Limb (tissue), 2 donors: ENCODE measurements at regions not wholly inside any gene's neighbourhood (a gene's known extent, or its start where the extent isn't known, plus 50 kb on each side); places are given as distances from the start of the nearest gene placed in this dataset.

Source experiments
- DNase-seq, 2 donors: peaks; one replicate each; pipeline ENCODE4 v3.0.0-alpha.2; 2016; ENCODE audit errors: extremely low spot score in 2 of 2

DNA sequence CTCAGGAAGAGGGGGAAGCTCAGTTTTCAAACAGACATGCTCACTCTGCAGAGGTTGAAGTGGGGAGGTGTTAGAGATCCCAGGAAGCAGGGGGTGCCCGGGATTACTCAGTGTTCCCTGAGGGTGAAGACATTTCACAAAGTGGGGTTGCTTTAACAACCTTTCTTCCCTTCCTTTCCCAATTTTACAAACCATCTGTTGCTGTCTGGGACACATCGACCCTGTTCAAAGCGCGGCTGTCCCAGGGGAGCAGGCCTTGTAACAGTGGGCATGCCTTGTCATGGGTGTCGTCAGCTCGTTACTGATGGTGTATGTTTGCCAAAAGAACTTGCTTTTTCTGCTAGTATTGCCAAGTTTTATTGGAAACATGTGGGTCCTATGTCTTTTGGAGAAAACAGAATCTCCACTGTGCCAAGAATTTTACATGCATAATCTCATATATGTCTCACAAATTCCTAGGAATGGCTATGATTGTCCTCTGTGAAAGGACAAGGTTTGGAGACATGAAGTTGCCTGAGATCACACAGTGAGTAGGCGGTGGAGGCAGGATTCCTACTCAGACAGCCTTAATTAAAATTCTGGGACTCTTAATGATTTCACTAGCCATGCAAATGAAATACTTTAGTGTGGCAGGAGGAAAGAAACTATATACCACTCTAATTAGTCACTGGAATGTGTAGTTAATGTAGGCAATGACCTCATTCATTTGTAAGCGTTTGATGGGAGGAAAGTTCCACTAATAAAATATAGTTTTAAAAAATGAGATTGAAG, 198.9 kb downstream of the NXNL2 start:
- peak in 1 of 2 donors; percentile 67 for DNase-seq

- DNase-seq, result no peak
These were observed 199.5 kb downstream of the NXNL2 start for GRCh38 chr9:88734527-88734926.

- DNase-seq, result no peak
These were observed 201.2 kb downstream of the NXNL2 start for GRCh38 chr9:88736136-88736637.

DNA sequence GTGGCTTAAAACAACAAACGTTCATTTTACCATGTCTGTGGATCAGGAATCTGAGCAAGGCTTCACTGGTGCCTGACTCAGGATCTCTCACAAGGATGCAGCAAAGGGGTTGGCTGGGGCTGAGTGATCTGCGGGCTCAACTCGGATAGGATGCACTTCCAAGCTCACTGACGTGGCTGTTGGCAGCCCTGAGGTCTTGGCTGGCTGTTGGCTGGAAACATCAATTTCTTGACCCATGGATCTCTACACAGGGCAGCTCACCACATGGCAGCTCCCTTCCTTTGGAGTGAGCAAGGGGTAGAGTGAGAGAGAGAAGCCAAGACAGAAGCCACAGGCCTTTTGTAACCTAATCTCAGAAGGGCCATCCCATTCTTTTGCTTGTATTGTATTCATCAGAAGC, 202.1 kb downstream of the NXNL2 start:
- no peak for DNase-seq

GRCh38 chr9:88737876-88738275, 202.9 kb downstream of the NXNL2 start:
- no peak for DNase-seq

GRCh38 chr9:88738709-88739108, 203.7 kb downstream of the NXNL2 start:
- DNase-seq, result no peak

- DNase-seq, result no peak
These were observed 204.4 kb downstream of the NXNL2 start for GRCh38 chr9:88739373-88739772.

- DNase-seq, result no peak
These were observed 205.9 kb downstream of the NXNL2 start for GRCh38 chr9:88740844-88741243.

GRCh38 chr9:88741335-88741734, 206.4 kb downstream of the NXNL2 start:
- DNase-seq, result no peak

DNA sequence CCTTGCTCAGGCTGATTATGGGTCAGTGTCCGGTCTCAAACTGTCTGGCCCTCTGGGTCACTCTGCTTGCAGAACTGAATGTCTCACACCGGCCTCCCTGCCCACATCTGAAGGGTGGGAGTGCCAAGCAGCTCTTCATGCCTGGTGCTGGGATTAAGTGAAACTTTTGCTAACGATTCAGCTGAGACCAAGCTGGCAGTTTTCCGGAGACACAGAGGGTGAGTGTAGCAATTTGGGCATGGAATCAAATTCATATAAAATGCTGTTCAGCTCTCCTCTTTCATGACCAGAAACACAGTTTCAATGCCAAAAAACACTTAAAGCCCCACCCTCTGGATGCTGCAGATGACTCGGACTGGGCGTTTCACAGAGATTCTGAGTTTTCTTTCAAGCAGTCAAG, 207.5 kb downstream of the NXNL2 start:
- peak in 1 of 2 donors; percentile 86 for DNase-seq

DNA sequence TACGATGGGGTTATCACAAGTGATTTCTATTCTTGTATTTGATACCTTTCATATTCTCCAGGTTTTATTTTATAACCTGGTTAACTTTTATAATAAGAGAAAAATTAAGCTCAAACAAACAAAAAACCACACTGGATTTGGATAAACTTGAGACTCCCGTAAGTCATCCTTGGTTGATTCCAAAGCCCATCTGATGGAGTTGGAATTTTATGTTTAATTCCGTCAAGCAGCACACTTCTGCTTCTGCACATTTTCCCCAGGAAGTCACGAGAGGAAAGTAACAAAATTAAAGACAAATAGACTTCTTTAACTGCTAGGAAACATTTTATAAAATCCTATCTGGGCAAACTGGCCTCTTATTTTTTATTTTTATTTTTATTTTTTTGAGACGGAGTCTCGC, 207.9 kb downstream of the NXNL2 start:
- DNase-seq, result no peak

DNA sequence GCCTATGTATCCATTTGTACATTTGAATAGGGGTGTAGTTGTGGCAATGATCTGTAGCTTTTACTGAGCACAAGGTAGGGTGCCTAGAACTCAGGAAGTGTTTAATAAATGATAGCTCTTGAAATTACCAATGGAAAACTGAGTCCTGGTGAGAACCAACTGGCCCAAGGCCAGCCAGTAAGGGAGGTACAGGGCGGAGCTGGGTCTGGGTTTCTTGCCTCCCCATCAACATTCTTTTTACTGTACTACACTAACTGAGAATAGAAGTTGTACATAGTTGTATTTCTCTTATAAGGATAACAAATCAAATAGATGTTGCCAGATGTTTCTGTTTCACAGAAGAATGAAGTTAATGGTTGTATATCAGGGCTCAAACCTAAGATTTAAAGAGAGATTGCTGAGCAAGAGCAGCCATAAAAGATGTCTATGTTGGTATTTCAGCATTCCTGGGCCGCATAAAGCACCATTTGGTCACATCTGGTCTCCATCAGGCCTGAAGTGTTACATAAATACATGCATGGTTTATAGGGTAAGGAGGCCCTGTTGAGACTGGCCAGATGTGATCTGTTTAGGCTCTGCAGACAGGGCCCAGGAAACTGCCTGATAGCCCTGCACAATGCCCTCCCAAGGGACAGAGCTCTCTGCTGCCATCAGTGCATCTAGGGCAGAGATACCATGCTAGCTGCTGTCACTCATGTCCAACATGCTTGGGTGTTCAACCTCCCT, 210.5 kb downstream of the NXNL2 start:
- peak; percentile 57 to 62 for DNase-seq

DNA sequence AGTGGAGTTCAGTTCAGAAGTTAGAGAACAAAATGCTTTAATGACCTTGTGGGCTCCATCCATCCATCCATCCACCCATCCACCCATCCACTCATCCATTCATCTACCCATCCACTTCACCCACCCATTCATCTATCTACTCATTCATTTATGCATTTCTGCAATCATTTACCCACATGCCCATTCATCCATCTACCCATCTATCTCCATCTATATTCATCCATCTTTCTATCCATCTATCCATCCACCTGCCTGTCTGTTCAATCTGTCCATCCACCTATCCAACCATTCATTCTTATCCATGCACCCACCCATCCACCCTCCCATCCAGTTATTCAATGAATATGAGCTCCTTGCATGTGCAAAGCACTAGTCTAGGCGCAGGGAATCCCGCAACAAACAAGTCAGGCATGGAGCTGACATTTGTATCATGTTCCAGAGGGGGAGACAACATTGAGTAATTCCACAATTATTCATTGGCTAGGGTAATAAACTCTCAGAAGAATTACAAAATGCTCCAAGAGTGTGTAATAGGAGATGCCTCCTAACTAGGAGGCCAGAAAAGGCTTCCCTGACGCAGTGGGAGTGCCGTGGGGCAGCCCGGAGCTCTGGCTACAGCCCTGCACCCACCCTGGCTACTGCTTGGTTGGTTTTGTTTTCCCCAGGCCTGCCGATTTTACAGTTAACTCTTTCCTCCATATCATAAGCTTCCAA, 211.2 kb downstream of the NXNL2 start:
- DNase-seq, result no peak

GRCh38 chr9:88746743-88747398, 211.9 kb downstream of the NXNL2 start:
- no peak for DNase-seq

DNA sequence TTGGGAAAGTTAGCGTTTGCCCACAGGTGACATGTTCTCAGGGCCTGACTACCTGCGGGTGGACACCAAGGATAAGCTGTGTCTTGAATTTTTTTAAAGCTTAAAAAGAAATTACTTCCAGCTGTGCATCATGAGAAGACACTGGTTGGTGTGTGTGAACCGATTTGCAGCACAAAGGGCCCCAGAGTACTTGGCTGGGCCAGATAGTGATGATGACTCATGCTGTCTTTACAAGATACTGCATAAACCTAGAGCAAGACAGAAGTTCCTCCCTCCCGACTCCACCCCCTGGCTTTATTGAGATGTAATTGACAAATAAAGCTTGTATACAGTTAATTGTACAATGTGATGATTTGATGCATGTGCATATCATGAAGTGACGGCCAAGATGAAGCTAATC, 212.8 kb downstream of the NXNL2 start:
- peak in 1 of 2 donors; percentile 68 for DNase-seq

- DNase-seq, result no peak
These were observed 213.7 kb downstream of the NXNL2 start for GRCh38 chr9:88748566-88749261.

DNA sequence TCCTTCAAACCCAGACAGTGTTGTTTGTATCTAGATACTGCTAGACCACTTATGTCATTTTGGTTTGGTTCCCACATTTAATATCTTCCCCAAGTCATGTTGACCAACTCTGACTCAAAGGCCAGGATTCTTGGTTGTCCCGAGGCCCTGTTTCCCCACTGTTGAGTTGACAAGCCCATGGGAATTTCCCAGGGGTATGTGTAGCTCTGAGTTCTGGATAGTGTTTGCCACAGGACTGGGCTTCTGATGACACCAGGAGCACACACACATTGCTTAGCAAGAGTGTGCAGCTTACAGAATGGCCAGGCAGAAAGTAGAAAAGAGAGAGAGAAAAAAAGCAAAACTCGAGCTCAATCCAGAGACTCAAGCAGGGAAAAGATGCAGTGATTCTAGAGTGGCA, 214.4 kb downstream of the NXNL2 start:
- DNase-seq, result no peak

GRCh38 chr9:88750832-88751360, 215.9 kb downstream of the NXNL2 start:
- no peak for DNase-seq

- no peak for DNase-seq
These were observed 216.8 kb downstream of the NXNL2 start for GRCh38 chr9:88751781-88752180.

DNA sequence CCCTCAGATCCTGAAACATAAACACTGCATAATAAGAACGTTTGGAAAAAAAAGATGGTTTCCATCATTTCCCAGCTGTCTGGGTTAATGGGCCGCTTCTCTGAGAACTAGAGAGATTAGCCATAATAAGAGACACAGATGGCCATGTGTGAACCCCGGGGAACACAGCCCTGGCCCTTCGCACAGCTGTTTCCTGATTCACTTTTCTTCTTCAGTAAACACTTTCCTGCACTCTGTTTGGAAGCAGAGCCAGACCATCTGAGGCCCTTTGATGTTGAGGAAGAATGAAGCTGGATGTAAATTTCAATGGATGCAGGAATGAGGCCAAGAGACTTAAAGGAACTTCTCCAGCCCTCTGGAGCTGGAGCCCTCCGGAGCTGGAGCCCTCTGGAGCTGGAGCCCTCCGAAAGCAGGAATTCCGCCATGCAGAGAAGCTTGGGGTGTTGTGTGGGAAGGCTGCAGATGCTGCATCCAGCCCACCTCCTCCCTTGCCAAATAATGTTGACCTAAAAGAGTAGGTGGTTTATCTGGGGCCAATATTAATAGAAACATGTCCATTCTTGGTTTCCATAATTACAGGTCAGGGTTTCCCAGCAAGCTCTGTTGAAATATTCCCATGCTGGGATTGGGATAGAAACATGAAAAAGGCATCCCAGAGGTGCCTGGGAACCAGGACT, 218.9 kb downstream of the NXNL2 start:
- DNase-seq, result peak in 1 of 2 donors; percentile 75
